ENCODE measurements at regions not wholly inside any gene's neighbourhood (a gene's known extent, or its start where the extent isn't known, plus 50 kb on each side); places are given as distances from the start of the nearest gene placed in this dataset.
"Not testable (repeated sequence)": the region's sequence is repeated elsewhere in the genome, so short reads cannot be mapped to it uniquely, and the experiment has no call there.

DNA sequence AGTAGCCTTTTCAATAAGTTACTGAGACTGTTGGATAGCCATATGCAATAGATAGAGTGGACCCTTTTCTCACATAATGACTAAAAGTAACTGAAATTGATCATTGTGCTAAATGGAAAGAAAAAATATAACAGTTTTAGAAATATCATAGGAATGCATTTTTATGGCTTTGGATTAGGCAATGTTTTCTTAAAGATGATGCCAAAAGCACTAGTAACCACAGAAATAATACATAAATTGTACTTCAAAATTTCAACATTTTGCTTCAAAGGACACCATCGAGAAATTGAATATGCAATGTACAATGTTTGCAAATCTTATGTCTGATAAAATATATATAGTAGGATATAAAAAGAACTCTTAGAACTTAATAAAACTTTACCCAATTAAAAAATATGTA lies 1267.5 kb upstream of the CDH9 start:
- H3K36me3 ChIP-seq (ENCODE audit: control insufficient read depth, insufficient read depth, low read length) = no peaks in the 10 kb centered on the region
- no peak overlapping the region for H3K4me3 ChIP-seq (ENCODE audit: low read depth, low read length)
- H3K9ac ChIP-seq (ENCODE audit: low read depth, low read length) = no peak overlapping the region
- no peaks in the 10 kb centered on the region for H3K4me1 ChIP-seq (ENCODE audit: control insufficient read depth, insufficient read depth, low read length)
- peaks cover 3% of the 10 kb centered on the region for H3K9me3 ChIP-seq (ENCODE audit: control insufficient read depth, insufficient read depth, low read length)
- H3K27me3 ChIP-seq (ENCODE audit: control insufficient read depth, insufficient read depth, low read length) = no peaks in the 10 kb centered on the region

DNA sequence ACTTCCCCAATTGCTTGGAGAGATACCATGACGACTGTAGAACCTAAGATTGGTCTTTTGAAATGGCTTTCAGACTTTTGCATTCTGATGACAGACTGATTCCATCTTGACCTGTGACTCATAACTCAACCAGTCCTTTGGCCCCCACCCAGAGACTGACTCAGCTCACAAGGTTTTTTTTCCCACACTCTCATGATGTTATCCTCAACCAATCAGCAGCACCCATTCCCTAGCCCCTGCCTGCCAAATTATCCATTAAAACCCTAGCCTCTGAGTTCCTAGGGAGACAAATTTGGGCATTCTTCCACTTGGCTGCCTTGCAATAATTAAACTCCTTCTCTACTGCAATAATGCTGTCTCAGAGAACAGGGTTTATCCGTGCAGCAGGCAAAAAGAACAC lies 1263.3 kb upstream of the CDH9 start:
- Histone ChIP-seq H3K27me3 (ENCODE audit: control insufficient read depth, insufficient read depth, low read length) (no peaks in the 10 kb centered on the region), H3K9ac (ENCODE audit: low read depth, low read length) (no peak overlapping the region), H3K9me3 (ENCODE audit: control insufficient read depth, insufficient read depth, low read length) (peaks cover 3% of the 10 kb centered on the region), H3K36me3 (ENCODE audit: control insufficient read depth, insufficient read depth, low read length) (no peaks in the 10 kb centered on the region), H3K4me1 (ENCODE audit: control insufficient read depth, insufficient read depth, low read length) (no peaks in the 10 kb centered on the region), H3K4me3 (ENCODE audit: low read depth, low read length) (no peak overlapping the region)

- Histone ChIP-seq H3K9me3 (ENCODE audit: control insufficient read depth, insufficient read depth, low read length) (peaks cover under 1% of the 10 kb centered on the region), H3K9ac (ENCODE audit: low read depth, low read length) (no peak overlapping the region), H3K4me3 (ENCODE audit: low read depth, low read length) (no peak overlapping the region), H3K4me1 (ENCODE audit: control insufficient read depth, insufficient read depth, low read length) (no peaks in the 10 kb centered on the region), H3K27me3 (ENCODE audit: control insufficient read depth, insufficient read depth, low read length) (no peaks in the 10 kb centered on the region), H3K36me3 (ENCODE audit: control insufficient read depth, insufficient read depth, low read length) (no peaks in the 10 kb centered on the region)
Measured at GRCh38 chr5:28296254-28297013, 1258.0 kb upstream of the CDH9 start.

GRCh38 chr5:28287021-28287420 lies 1248.6 kb upstream of the CDH9 start:
- H3K27me3 ChIP-seq (ENCODE audit: control insufficient read depth, insufficient read depth, low read length); H3K4me1 ChIP-seq (ENCODE audit: control insufficient read depth, insufficient read depth, low read length); H3K9ac ChIP-seq (ENCODE audit: low read depth, low read length); H3K4me3 ChIP-seq (ENCODE audit: low read depth, low read length); H3K9me3 ChIP-seq (ENCODE audit: control insufficient read depth, insufficient read depth, low read length); H3K36me3 ChIP-seq (ENCODE audit: control insufficient read depth, insufficient read depth, low read length): not testable (repeated sequence)

- Histone ChIP-seq H3K27me3 (ENCODE audit: control insufficient read depth, insufficient read depth, low read length) (no peaks in the 10 kb centered on the region), H3K36me3 (ENCODE audit: control insufficient read depth, insufficient read depth, low read length) (no peaks in the 10 kb centered on the region), H3K4me3 (ENCODE audit: low read depth, low read length) (no peak overlapping the region), H3K9me3 (ENCODE audit: control insufficient read depth, insufficient read depth, low read length) (no peaks in the 10 kb centered on the region), H3K9ac (ENCODE audit: low read depth, low read length) (no peak overlapping the region), H3K4me1 (ENCODE audit: control insufficient read depth, insufficient read depth, low read length) (no peaks in the 10 kb centered on the region)
Measured at GRCh38 chr5:28286566-28286965, 1248.2 kb upstream of the CDH9 start.

GRCh38 chr5:28284788-28285187 lies 1246.4 kb upstream of the CDH9 start:
- Histone ChIP-seq H3K9ac (ENCODE audit: low read depth, low read length) (no peak overlapping the region), H3K9me3 (ENCODE audit: control insufficient read depth, insufficient read depth, low read length) (no peaks in the 10 kb centered on the region)

GRCh38 chr5:28281351-28281750 lies 1243.0 kb upstream of the CDH9 start:
- Histone ChIP-seq H3K9me3 (ENCODE audit: control insufficient read depth, insufficient read depth, low read length) (no peaks in the 10 kb centered on the region), H3K36me3 (ENCODE audit: control insufficient read depth, insufficient read depth, low read length) (no peaks in the 10 kb centered on the region), H3K27me3 (ENCODE audit: control insufficient read depth, insufficient read depth, low read length) (no peaks in the 10 kb centered on the region), H3K9ac (ENCODE audit: low read depth, low read length) (no peak overlapping the region), H3K4me3 (ENCODE audit: low read depth, low read length) (no peak overlapping the region), H3K4me1 (ENCODE audit: control insufficient read depth, insufficient read depth, low read length) (no peaks in the 10 kb centered on the region)

More at GRCh38 chr5:28284788-28285187, 1246.4 kb upstream of the CDH9 start:
- Histone ChIP-seq H3K4me3 (ENCODE audit: low read depth, low read length) (no peak overlapping the region), H3K27me3 (ENCODE audit: control insufficient read depth, insufficient read depth, low read length) (no peaks in the 10 kb centered on the region), H3K4me1 (ENCODE audit: control insufficient read depth, insufficient read depth, low read length) (no peaks in the 10 kb centered on the region), H3K36me3 (ENCODE audit: control insufficient read depth, insufficient read depth, low read length) (no peaks in the 10 kb centered on the region)

DNA sequence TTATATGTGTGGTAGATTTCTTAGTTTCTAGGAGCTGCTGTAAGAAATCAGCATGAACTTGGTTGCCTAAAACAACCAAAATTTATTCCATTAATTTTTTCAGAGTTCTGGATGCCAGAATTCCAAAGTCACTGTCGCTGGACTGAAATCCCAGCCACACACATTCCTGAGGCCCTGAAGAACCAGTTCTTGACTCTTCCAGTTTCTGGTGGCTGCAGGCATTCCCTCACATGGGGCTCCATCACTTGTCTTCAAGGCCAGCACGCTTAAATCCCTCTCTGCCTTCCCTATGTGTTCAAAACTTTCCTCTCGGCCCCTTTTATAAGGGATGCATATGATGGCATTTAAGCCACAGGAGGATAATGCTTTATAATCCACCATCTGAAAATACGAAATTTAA lies 1237.5 kb upstream of the CDH9 start:
- Histone ChIP-seq H3K27me3 (ENCODE audit: control insufficient read depth, insufficient read depth, low read length) (no peaks in the 10 kb centered on the region), H3K4me3 (ENCODE audit: low read depth, low read length) (no peak overlapping the region), H3K4me1 (ENCODE audit: control insufficient read depth, insufficient read depth, low read length) (no peaks in the 10 kb centered on the region), H3K9ac (ENCODE audit: low read depth, low read length) (no peak overlapping the region), H3K9me3 (ENCODE audit: control insufficient read depth, insufficient read depth, low read length) (no peaks in the 10 kb centered on the region), H3K36me3 (ENCODE audit: control insufficient read depth, insufficient read depth, low read length) (no peaks in the 10 kb centered on the region)

DNA sequence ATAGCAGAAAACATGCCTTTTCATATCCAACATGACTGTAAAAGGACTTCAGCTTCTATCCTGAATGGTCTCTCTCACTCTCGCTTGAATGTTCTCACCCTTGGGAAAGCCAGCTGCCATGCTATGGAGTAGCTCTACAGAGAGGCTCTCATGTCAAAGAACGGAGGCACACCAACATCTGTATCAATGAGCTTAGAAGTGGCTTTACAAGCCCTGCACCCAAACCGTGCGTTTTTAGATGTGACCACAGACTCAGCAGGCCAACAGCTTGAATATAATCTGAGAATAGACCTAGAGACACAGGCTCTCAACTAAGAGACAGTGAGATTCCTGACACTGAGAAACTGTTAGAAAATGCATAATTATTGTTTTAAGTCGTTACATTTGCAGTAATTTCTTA lies 1231.6 kb upstream of the CDH9 start:
- no peaks in the 10 kb centered on the region for H3K4me1 ChIP-seq (ENCODE audit: control insufficient read depth, insufficient read depth, low read length)
- no peaks in the 10 kb centered on the region for H3K27me3 ChIP-seq (ENCODE audit: control insufficient read depth, insufficient read depth, low read length)
- H3K9me3 ChIP-seq (ENCODE audit: control insufficient read depth, insufficient read depth, low read length) = no peaks in the 10 kb centered on the region
- H3K36me3 ChIP-seq (ENCODE audit: control insufficient read depth, insufficient read depth, low read length) = no peaks in the 10 kb centered on the region
- no peak overlapping the region for H3K9ac ChIP-seq (ENCODE audit: low read depth, low read length)
- no peak overlapping the region for H3K4me3 ChIP-seq (ENCODE audit: low read depth, low read length)

DNA sequence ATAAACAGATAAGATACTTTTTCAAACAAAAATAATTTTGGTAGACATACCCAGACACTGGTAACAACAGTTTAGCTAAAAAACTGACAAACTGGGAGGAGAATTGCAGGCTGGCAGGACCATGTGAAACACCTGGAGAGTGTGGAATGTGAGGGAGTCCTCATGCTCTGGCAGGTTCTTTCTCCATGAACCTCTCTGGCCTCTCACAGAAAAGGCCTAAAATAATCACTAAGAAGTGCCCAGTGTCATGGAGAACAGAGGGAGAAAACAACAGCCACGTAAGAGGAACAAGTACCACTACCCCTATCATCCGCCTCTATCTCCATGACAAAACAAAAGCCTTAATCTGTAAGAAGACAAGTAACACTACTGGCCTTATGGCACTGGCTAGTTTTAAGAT lies 1227.5 kb upstream of the CDH9 start:
- no peaks in the 10 kb centered on the region for H3K36me3 ChIP-seq (ENCODE audit: control insufficient read depth, insufficient read depth, low read length)
- no peak overlapping the region for H3K9ac ChIP-seq (ENCODE audit: low read depth, low read length)
- no peaks in the 10 kb centered on the region for H3K27me3 ChIP-seq (ENCODE audit: control insufficient read depth, insufficient read depth, low read length)
- H3K9me3 ChIP-seq (ENCODE audit: control insufficient read depth, insufficient read depth, low read length) = no peaks in the 10 kb centered on the region
- H3K4me1 ChIP-seq (ENCODE audit: control insufficient read depth, insufficient read depth, low read length) = no peaks in the 10 kb centered on the region
- no peak overlapping the region for H3K4me3 ChIP-seq (ENCODE audit: low read depth, low read length)

DNA sequence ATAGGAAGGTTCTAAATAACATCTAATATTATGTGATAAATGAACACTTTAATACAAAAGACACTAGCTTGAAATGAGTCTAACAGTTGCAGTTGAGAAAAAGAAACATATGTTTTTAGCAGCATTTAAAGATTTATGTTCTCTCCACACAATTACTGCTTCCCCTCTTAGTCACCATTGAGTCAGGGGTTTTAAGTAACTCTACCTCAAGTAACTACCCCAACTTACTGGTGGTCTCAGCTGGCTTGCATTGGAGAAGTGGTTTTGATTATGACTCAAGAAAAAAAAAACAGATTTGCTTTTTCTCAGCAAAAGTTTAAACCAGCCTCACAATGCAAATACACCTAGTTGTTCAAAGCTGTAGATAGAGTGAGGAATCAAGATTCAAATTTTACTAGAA lies 1216.5 kb upstream of the CDH9 start:
- no peak overlapping the region for H3K4me3 ChIP-seq (ENCODE audit: low read depth, low read length)
- no peaks in the 10 kb centered on the region for H3K9me3 ChIP-seq (ENCODE audit: control insufficient read depth, insufficient read depth, low read length)
- H3K4me1 ChIP-seq (ENCODE audit: control insufficient read depth, insufficient read depth, low read length) = peaks cover 4% of the 10 kb centered on the region
- no peaks in the 10 kb centered on the region for H3K27me3 ChIP-seq (ENCODE audit: control insufficient read depth, insufficient read depth, low read length)
- no peaks in the 10 kb centered on the region for H3K36me3 ChIP-seq (ENCODE audit: control insufficient read depth, insufficient read depth, low read length)
- no peak overlapping the region for H3K9ac ChIP-seq (ENCODE audit: low read depth, low read length)

DNA sequence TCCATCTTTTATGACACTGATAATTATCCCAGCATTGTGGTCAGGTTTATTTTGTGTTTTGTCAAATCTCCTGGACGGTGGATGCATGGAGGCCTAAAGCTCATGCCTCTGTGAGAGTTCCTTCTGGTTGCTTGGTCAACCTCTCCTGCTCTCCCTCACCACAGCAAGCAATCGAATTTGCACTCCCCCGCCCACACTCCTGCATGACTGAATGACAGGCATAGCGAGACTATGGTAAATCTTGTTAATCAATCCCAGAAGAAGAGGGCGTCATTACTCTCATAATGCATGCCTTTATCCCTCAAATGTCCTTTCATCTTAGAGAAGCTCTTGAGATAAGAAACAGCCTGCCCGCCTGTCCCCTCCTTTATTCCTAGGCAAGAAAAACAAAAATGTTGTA lies 1215.0 kb upstream of the CDH9 start:
- Histone ChIP-seq H3K4me3 (ENCODE audit: low read depth, low read length) (no peak overlapping the region), H3K36me3 (ENCODE audit: control insufficient read depth, insufficient read depth, low read length) (no peaks in the 10 kb centered on the region), H3K4me1 (ENCODE audit: control insufficient read depth, insufficient read depth, low read length) (peaks cover 4% of the 10 kb centered on the region), H3K9ac (ENCODE audit: low read depth, low read length) (no peak overlapping the region), H3K9me3 (ENCODE audit: control insufficient read depth, insufficient read depth, low read length) (no peaks in the 10 kb centered on the region), H3K27me3 (ENCODE audit: control insufficient read depth, insufficient read depth, low read length) (no peaks in the 10 kb centered on the region)
